ENCODE measurements at regions not wholly inside any gene's neighbourhood (a gene's known extent, or its start where the extent isn't known, plus 50 kb on each side); places are given as distances from the start of the nearest gene placed in this dataset.
A peak's percentile ranks its signal among the peaks of the same experiment; 100 is the strongest.

GRCh38 chr17:77011173-77012011, 129.4 kb upstream of the SEC14L1 start:
- no peak for DNase-seq (ENCODE audit: extremely low read depth, low read depth)

GRCh38 chr17:77018504-77018903, 122.3 kb upstream of the SEC14L1 start:
- TF ChIP-seq CTCF (IDR thresholded peaks at IDR 0.05; ENCODE audit: low read depth, low read length) = no peak
- no peak for DNase-seq (ENCODE audit: extremely low read depth, low read depth)

More at GRCh38 chr17:77011173-77012011, 129.4 kb upstream of the SEC14L1 start:
- peak; percentile 60 for TF ChIP-seq CTCF (IDR thresholded peaks at IDR 0.05; ENCODE audit: low read depth, low read length)

GRCh38 chr17:77019893-77020379, 120.8 kb upstream of the SEC14L1 start:
- TF ChIP-seq CTCF (IDR thresholded peaks at IDR 0.05; ENCODE audit: low read depth, low read length) = no peak
- no peak for DNase-seq (ENCODE audit: extremely low read depth, low read depth)

GRCh38 chr17:77020973-77021372, 119.8 kb upstream of the SEC14L1 start:
- DNase-seq (ENCODE audit: extremely low read depth, low read depth) = no peak
- TF ChIP-seq CTCF (IDR thresholded peaks at IDR 0.05; ENCODE audit: low read depth, low read length) = no peak

GRCh38 chr17:77022766-77023165, 118.0 kb upstream of the SEC14L1 start:
- no peak for DNase-seq (ENCODE audit: extremely low read depth, low read depth)
- no peak for TF ChIP-seq CTCF (IDR thresholded peaks at IDR 0.05; ENCODE audit: low read depth, low read length)

- DNase-seq (ENCODE audit: extremely low read depth, low read depth) = no peak
- no peak for TF ChIP-seq CTCF (IDR thresholded peaks at IDR 0.05; ENCODE audit: low read depth, low read length)
These were observed 115.0 kb upstream of the SEC14L1 start for GRCh38 chr17:77025781-77026180.

- no peak for DNase-seq (ENCODE audit: extremely low read depth, low read depth)
- no peak for TF ChIP-seq CTCF (IDR thresholded peaks at IDR 0.05; ENCODE audit: low read depth, low read length)
These were observed 113.4 kb upstream of the SEC14L1 start for GRCh38 chr17:77027271-77027889.

Measured in AG09319 (cell line).